K562 (cell line): ENCODE measurements at regions not wholly inside any gene's neighbourhood (a gene's known extent, or its start where the extent isn't known, plus 50 kb on each side); places are given as distances from the start of the nearest gene placed in this dataset.

Source experiments
- ATAC-seq: fragments of 200-7000 bp; cut with Tn5 transposase; 3 replicates; pipeline ENCODE4 v1.9.1; 2020; ENCODE audit warnings: moderate library complexity
- BruUV-seq: library from RNA; stranded (reverse); fragments of 400-500 nt; replicated peaks from 2 replicates; lab custom pipeline; 2021; lab: Mats Ljungman, UMichigan
- CTCF ChIA-PET: fragments of 300-600 bp; formaldehyde crosslinking; extraction: SDS; loops from one replicate; lab custom pipeline; 2021; ENCODE audit warnings: low intra/inter-chr PET ratio; lab: Yijun Ruan, JAX
- POLR2A ChIA-PET: fragments of 300-600, 350-650 bp; sonication (Branson Sonifier 250); formaldehyde crosslinking; extraction: SDS; loops from one replicate; lab custom pipeline; 2021; ENCODE audit warnings: antibody characterized with exemption, inconsistent platforms; lab: Yijun Ruan, JAX
- DNase-seq, 4 experiments: peaks; one replicate each; pipeline versions ENCODE4 v3.0.0 to v3.0.0-alpha.2; 2011 to 2018; ENCODE audit warnings: low spot score in 3 of 4, mixed read lengths in 3 of 4; ENCODE audit errors: extremely low read depth in 1 of 4
- FAIRE-seq: peaks from 2 replicates; lab custom pipeline; 2011; peaks lifted over from hg19 to GRCh38; lab: Jason Lieb, UNC
- H2AFZ ChIP-seq: 2 replicates; pipeline ENCODE4 v1.6.0; 2011; ENCODE audit warnings: low read depth, low read length, control low read depth, inconsistent platforms
- H3K27ac ChIP-seq: fragments of 200-600 bp; 3 replicates; pipeline ENCODE4 v1.8.0; 2011; ENCODE audit warnings: low read depth, mild to moderate bottlenecking, control low read depth, inconsistent platforms, low read length, moderate library complexity, mixed read lengths; ENCODE audit errors: extremely low read depth
- H3K27me3 ChIP-seq, 2 experiments: fragments of 300-600 bp in 1 of 2; 2 replicates in 1 of 2; 3 replicates in 1 of 2; pipeline versions ENCODE4 v1.6.0 to v1.8.0; 2011; ENCODE audit warnings: inconsistent platforms in 2 of 2, low read length in 2 of 2, mild to moderate bottlenecking in 1 of 2, mixed read lengths in 1 of 2, moderate library complexity in 1 of 2; ENCODE audit not compliant: control insufficient read depth in 2 of 2, insufficient read depth in 2 of 2
- H3K36me3 ChIP-seq: fragments of 300-600 bp; 3 replicates; pipeline ENCODE4 v1.8.0; 2011; ENCODE audit warnings: mild to moderate bottlenecking, low read length, inconsistent platforms; ENCODE audit not compliant: control insufficient read depth, insufficient read depth
- H3K4me1 ChIP-seq, 2 experiments: fragments of 200-600 bp in 1 of 2; replicated peaks in 1 of 2; 2 replicates in 1 of 2; 3 replicates in 1 of 2; pipeline versions ENCODE4 v1.5.1 to v1.8.0; 2011; ENCODE audit warnings: inconsistent platforms in 2 of 2, low read length in 2 of 2, mild to moderate bottlenecking in 1 of 2, mixed read lengths in 1 of 2, moderate library complexity in 1 of 2; ENCODE audit not compliant: control insufficient read depth in 2 of 2, insufficient read depth in 2 of 2
- H3K4me2 ChIP-seq: 2 replicates; pipeline ENCODE4 v1.6.1; 2011; ENCODE audit warnings: low read length, control low read depth, inconsistent platforms, mixed read lengths; ENCODE audit not compliant: insufficient read depth
- H3K4me3 ChIP-seq: fragments of 200-600 bp; sonication (generic), shearing (Covaris generic); 2 replicates; pipeline ENCODE4 v1.5.1; 2016; ENCODE audit warnings: control low read depth, inconsistent platforms
- H3K79me2 ChIP-seq: fragments of 200-600 bp; 3 replicates; pipeline ENCODE4 v1.8.0; 2011; ENCODE audit warnings: low read length, inconsistent platforms; ENCODE audit not compliant: control insufficient read depth, insufficient read depth
- H3K9ac ChIP-seq, 2 experiments: 2 replicates each; pipeline versions ENCODE4 v1.6.0 to v1.6.1; 2011; ENCODE audit warnings: low read depth in 2 of 2, low read length in 2 of 2, control low read depth in 1 of 2, inconsistent platforms in 1 of 2, mild to moderate bottlenecking in 1 of 2, mixed read lengths in 1 of 2; ENCODE audit not compliant: insufficient read depth in 1 of 2
- H3K9me1 ChIP-seq: one replicate; pipeline ENCODE4 v1.6.0; 2011; ENCODE audit warnings: inconsistent platforms, mild to moderate bottlenecking, low read length, moderate library complexity; ENCODE audit not compliant: control insufficient read depth, insufficient read depth
- H3K9me3 ChIP-seq: replicated peaks from 2 replicates; pipeline ENCODE4 v1.5.1; 2011; ENCODE audit warnings: low read depth, low read length, inconsistent platforms; ENCODE audit not compliant: control insufficient read depth, insufficient read depth
- H4K20me1 ChIP-seq: replicated peaks from 2 replicates; pipeline ENCODE4 v1.6.1; 2011; ENCODE audit warnings: low read length, inconsistent platforms, mixed read lengths; ENCODE audit not compliant: control insufficient read depth, insufficient read depth
- ARHGAP35 ChIP-seq: fragments of 450-650 bp; IDR thresholded peaks from 2 replicates; pipeline ENCODE4 v1.6.1; 2018; ENCODE audit not compliant: partially characterized antibody
- C11orf30 ChIP-seq: fragments of 450-650 bp; IDR thresholded peaks from 2 replicates; pipeline ENCODE4 v1.6.1; 2016; ENCODE audit warnings: low read depth, mild to moderate bottlenecking
- MAFF ChIP-seq: IDR thresholded peaks from 2 replicates; pipeline ENCODE4 v1.6.1; 2012; ENCODE audit warnings: low read length, improper control_type of control experiment
- MAFG ChIP-seq: fragments of 450-650 bp; conservative IDR thresholded peaks from 2 replicates; pipeline ENCODE4 v1.6.1; 2016; ENCODE audit warnings: missing genetic modification characterization, missing compliant biosample characterization
- MAFK ChIP-seq: IDR thresholded peaks from 2 replicates; pipeline ENCODE4 v1.6.1; 2011; ENCODE audit warnings: low read length, improper control_type of control experiment
- MEIS2 ChIP-seq: fragments of 450-650 bp; IDR thresholded peaks from 2 replicates; pipeline ENCODE4 v1.6.1; 2014; ENCODE audit warnings: mild to moderate bottlenecking; ENCODE audit not compliant: partially characterized antibody
- NCOA1 ChIP-seq: fragments of 450-650 bp; IDR thresholded peaks from 2 replicates; pipeline ENCODE4 v1.6.1; 2016; ENCODE audit warnings: low read depth
- SREBF1 ChIP-seq: fragments of 150-350 bp; IDR thresholded peaks from 2 replicates; pipeline ENCODE4 v1.6.1; 2014; ENCODE audit warnings: antibody characterized with exemption, low read depth, low read length, borderline replicate concordance
- ZNF316 ChIP-seq: fragments of 450-650 bp; IDR thresholded peaks from 2 replicates; pipeline ENCODE4 v1.6.1; 2016
- ZNF668 ChIP-seq: fragments of 250-450 bp; sonication (Bioruptor Pico); IDR thresholded peaks from 2 replicates; pipeline ENCODE4 v1.8.0; 2022; ENCODE audit warnings: mild to moderate bottlenecking, inconsistent platforms
- WGBS: fragments of 100-300 bp; shearing (Covaris generic); methylation state at CpG from one replicate; pipeline ENCODE4 v1.1.6; 2016; ENCODE audit warnings: low coverage, mixed read lengths; ENCODE audit not compliant: insufficient coverage; ENCODE audit errors: missing lambda C conversion rate; 5-methylcytosine and 5-hydroxymethylcytosine counted together
- in situ Hi-C: fragments of 300-500 bp; cut with MboI; formaldehyde crosslinking; loops from 4 replicates; pipeline ENCODE4 v1.15.0; 2018; ENCODE audit warnings: inconsistent platforms, mixed read lengths
- intact Hi-C: fragments of 100-400 bp; cut with micrococcal nuclease; formaldehyde crosslinking; loops from 2 replicates; pipeline ENCODE4 v1.14.2; 2022
- TF ChIP-seq, protein P1 (sequence below), 2 experiments: IDR thresholded peaks; 2 replicates each; pipeline ENCODE4 v1.6.1; 2012; ENCODE audit warnings: improper control_type of control experiment in 2 of 2, low read depth in 2 of 2, low read length in 2 of 2, borderline replicate concordance in 1 of 2
- TF ChIP-seq, protein P2 (sequence below): fragments of 250-450 bp; sonication (Bioruptor Pico); IDR thresholded peaks from 2 replicates; pipeline ENCODE4 v1.4.0; 2020; ENCODE audit warnings: borderline replicate concordance
- TF ChIP-seq, protein P3 (sequence below), 2 experiments: fragments of 450-650 bp; conservative IDR thresholded peaks; 2 replicates each; pipeline ENCODE4 v1.6.1; 2017; ENCODE audit warnings: mild to moderate bottlenecking in 2 of 2, moderate library complexity in 2 of 2
- TF ChIP-seq, protein P4 (sequence below): IDR thresholded peaks from 3 replicates; pipeline ENCODE4 v1.6.1; 2011; ENCODE audit warnings: borderline replicate concordance, mild to moderate bottlenecking, moderate library complexity; ENCODE audit not compliant: insufficient read length; ENCODE audit errors: extremely low read depth

DNA sequence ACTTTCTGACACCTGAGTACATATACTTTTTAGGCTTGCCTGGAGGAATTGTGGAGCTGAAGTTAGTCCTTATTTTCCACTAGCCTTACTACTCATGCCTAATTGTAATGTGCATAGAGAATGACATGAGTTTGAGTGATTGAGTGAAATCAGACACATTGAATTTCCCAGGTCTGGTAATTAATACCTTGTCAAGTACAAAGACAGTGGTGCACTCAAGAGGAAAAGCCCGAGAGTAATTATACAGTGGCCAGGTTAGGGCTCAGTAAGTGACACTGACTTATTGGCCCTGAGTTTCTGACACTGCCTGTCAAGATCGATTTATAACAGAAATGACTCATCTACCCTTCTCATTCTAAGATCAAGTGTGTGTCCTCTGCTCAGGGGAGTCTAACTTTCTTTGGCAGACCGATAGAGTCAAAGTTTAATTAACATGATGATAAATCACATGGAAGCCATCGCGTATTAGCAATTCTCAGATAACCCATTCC lies 288.3 kb downstream of the TPBG start (continued):
- TF ChIP-seq MEIS2 = peak; percentile 58
- TF ChIP-seq SREBF1 = no peak
- TF ChIP-seq NCOA1 = no peak
- TF ChIP-seq, protein P1, sequence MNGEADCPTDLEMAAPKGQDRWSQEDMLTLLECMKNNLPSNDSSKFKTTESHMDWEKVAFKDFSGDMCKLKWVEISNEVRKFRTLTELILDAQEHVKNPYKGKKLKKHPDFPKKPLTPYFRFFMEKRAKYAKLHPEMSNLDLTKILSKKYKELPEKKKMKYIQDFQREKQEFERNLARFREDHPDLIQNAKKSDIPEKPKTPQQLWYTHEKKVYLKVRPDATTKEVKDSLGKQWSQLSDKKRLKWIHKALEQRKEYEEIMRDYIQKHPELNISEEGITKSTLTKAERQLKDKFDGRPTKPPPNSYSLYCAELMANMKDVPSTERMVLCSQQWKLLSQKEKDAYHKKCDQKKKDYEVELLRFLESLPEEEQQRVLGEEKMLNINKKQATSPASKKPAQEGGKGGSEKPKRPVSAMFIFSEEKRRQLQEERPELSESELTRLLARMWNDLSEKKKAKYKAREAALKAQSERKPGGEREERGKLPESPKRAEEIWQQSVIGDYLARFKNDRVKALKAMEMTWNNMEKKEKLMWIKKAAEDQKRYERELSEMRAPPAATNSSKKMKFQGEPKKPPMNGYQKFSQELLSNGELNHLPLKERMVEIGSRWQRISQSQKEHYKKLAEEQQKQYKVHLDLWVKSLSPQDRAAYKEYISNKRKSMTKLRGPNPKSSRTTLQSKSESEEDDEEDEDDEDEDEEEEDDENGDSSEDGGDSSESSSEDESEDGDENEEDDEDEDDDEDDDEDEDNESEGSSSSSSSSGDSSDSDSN (IDR thresholded peaks at IDR 0.05; ENCODE audit: borderline replicate concordance in 1 of 2, low read depth in 2 of 2, low read length in 2 of 2) = no peak

DNA sequence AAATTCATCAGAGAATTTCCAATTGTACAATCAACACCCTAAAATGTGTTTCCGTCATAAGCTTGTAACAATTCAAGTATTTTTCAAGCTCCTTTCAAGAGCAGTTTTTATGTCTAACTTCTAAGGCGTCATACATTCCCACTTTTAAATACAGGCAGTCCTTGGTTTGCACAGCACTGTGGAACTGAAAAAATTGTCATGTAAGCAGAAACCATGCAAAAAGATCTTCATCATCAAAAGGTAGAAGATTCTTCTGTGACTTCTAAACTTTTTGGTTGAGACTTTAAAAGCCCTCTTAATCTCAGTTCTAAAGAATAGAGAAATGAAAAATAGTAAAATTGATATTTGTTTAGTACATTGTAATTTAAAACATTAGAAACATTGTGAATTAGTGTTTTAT lies 315.6 kb downstream of the TPBG start:
- H3K79me2 ChIP-seq = no peaks in the 10 kb centered on the region
- H3K36me3 ChIP-seq = no peaks in the 10 kb centered on the region
- intact Hi-C loops = no loop called here
- TF ChIP-seq MAFK (peak; percentile 60; the same call in 1 of the 2 replicates), ZNF316 (peak; percentile 82), ZNF668 (CRISPR knock-in tag) (no peak), ARHGAP35 (no peak), C11orf30 (peak; percentile 60), MAFF (peak; percentile 71), MAFG (tag) (peak; percentile 66)
- TF ChIP-seq, protein P2, sequence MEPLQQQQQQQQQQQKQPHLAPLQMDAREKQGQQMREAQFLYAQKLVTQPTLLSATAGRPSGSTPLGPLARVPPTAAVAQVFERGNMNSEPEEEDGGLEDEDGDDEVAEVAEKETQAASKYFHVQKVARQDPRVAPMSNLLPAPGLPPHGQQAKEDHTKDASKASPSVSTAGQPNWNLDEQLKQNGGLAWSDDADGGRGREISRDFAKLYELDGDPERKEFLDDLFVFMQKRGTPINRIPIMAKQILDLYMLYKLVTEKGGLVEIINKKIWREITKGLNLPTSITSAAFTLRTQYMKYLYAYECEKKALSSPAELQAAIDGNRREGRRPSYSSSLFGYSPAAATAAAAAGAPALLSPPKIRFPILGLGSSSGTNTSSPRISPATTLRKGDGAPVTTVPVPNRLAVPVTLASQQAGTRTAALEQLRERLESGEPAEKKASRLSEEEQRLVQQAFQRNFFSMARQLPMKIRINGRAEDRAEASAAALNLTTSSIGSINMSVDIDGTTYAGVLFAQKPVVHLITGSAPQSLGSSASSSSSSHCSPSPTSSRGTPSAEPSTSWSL (CRISPR knock-in tag) = no peak
- TF ChIP-seq, protein P3, sequence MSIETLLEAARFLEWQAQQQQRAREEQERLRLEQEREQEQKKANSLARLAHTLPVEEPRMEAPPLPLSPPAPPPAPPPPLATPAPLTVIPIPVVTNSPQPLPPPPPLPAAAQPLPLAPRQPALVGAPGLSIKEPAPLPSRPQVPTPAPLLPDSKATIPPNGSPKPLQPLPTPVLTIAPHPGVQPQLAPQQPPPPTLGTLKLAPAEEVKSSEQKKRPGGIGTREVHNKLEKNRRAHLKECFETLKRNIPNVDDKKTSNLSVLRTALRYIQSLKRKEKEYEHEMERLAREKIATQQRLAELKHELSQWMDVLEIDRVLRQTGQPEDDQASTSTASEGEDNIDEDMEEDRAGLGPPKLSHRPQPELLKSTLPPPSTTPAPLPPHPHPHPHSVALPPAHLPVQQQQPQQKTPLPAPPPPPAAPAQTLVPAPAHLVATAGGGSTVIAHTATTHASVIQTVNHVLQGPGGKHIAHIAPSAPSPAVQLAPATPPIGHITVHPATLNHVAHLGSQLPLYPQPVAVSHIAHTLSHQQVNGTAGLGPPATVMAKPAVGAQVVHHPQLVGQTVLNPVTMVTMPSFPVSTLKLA (conservative IDR thresholded peaks at IDR 0.05) = no peak
- TF ChIP-seq, protein P4, sequence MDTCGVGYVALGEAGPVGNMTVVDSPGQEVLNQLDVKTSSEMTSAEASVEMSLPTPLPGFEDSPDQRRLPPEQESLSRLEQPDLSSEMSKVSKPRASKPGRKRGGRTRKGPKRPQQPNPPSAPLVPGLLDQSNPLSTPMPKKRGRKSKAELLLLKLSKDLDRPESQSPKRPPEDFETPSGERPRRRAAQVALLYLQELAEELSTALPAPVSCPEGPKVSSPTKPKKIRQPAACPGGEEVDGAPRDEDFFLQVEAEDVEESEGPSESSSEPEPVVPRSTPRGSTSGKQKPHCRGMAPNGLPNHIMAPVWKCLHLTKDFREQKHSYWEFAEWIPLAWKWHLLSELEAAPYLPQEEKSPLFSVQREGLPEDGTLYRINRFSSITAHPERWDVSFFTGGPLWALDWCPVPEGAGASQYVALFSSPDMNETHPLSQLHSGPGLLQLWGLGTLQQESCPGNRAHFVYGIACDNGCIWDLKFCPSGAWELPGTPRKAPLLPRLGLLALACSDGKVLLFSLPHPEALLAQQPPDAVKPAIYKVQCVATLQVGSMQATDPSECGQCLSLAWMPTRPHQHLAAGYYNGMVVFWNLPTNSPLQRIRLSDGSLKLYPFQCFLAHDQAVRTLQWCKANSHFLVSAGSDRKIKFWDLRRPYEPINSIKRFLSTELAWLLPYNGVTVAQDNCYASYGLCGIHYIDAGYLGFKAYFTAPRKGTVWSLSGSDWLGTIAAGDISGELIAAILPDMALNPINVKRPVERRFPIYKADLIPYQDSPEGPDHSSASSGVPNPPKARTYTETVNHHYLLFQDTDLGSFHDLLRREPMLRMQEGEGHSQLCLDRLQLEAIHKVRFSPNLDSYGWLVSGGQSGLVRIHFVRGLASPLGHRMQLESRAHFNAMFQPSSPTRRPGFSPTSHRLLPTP = no peak
- H3K9me1 ChIP-seq = no peaks in the 10 kb centered on the region
- H3K4me1 ChIP-seq = no peaks in the 10 kb centered on the region
- ATAC-seq = no peak
- no peak for DNase-seq
- FAIRE-seq = no peak
- H4K20me1 ChIP-seq = no peaks in the 10 kb centered on the region
- 8% methylated on average over 2 of the region's 2 CpGs for WGBS
- no peak overlapping the region for H3K9ac ChIP-seq
- no peak overlapping the region for H3K27ac ChIP-seq
- POLR2A ChIA-PET = no interaction called here
- no peaks in the 10 kb centered on the region for H3K9me3 ChIP-seq
- H2AFZ ChIP-seq = no peak overlapping the region
- no peak overlapping the region for H3K4me3 ChIP-seq
- CTCF ChIA-PET = no interaction called here
- in situ Hi-C loops = no loop called here
- no peak overlapping the region for H3K4me2 ChIP-seq
- BruUV-seq = no TSS peak
- H3K27me3 ChIP-seq = no peaks in the 10 kb centered on the region
